Fibroblast of lung (primary cell): ENCODE measurements at regions not wholly inside any gene's neighbourhood (a gene's known extent, or its start where the extent isn't known, plus 50 kb on each side); places are given as distances from the start of the nearest gene placed in this dataset.

Source experiments
- DNase-seq, 2 donors: peaks; one replicate each; pipeline versions ENCODE4 v3.0.0 to v3.0.0-alpha.2; 2010; ENCODE audit warnings: low read depth in 2 of 2
- H2AFZ ChIP-seq: 2 replicates; pipeline ENCODE4 v1.5.1; 2012; ENCODE audit warnings: low read length, control low read depth, inconsistent platforms
- H3K27ac ChIP-seq: 2 replicates; pipeline ENCODE4 v1.5.1; 2011; ENCODE audit warnings: low read length, control low read depth; ENCODE audit not compliant: insufficient read depth
- H3K27me3 ChIP-seq: 2 replicates; pipeline ENCODE4 v1.5.1; 2011; ENCODE audit warnings: mild to moderate bottlenecking, low read length; ENCODE audit not compliant: control insufficient read depth, insufficient read depth
- H3K36me3 ChIP-seq: 2 replicates; pipeline ENCODE4 v1.5.1; 2011; ENCODE audit warnings: low read length; ENCODE audit not compliant: control insufficient read depth, insufficient read depth
- H3K4me1 ChIP-seq: 2 replicates; pipeline ENCODE4 v1.5.1; 2011; ENCODE audit warnings: low read length; ENCODE audit not compliant: control insufficient read depth, insufficient read depth; ENCODE audit errors: extremely low read depth
- H3K4me2 ChIP-seq: 2 replicates; pipeline ENCODE4 v1.5.1; 2011; ENCODE audit warnings: low read length, control low read depth; ENCODE audit not compliant: insufficient read depth; ENCODE audit errors: extremely low read depth
- H3K4me3 ChIP-seq, 4 experiments: fragments of 200-600 bp in 1 of 4; sonication (generic) in 1 of 4; replicated peaks in 1 of 4; 2 replicates each; pipeline ENCODE4 v1.5.1; 2011 to 2016; ENCODE audit warnings: low read length in 4 of 4, low read depth in 3 of 4, mild to moderate bottlenecking in 3 of 4, control low read depth in 2 of 4, inconsistent platforms in 1 of 4, mixed read lengths in 1 of 4; ENCODE audit not compliant: insufficient read depth in 1 of 4; ENCODE audit errors: control extremely low read depth in 1 of 4
- H3K79me2 ChIP-seq: 2 replicates; pipeline ENCODE4 v1.5.1; 2012; ENCODE audit warnings: mild to moderate bottlenecking, low read length, inconsistent platforms; ENCODE audit not compliant: control insufficient read depth, insufficient read depth
- H3K9ac ChIP-seq: 2 replicates; pipeline ENCODE4 v1.5.1; 2011; ENCODE audit warnings: mild to moderate bottlenecking, low read length, control low read depth; ENCODE audit not compliant: insufficient read depth
- H3K9me3 ChIP-seq: 2 replicates; pipeline ENCODE4 v1.5.1; 2012; ENCODE audit warnings: low read depth, low read length; ENCODE audit not compliant: control insufficient read depth, insufficient read depth
- H4K20me1 ChIP-seq: 2 replicates; pipeline ENCODE4 v1.5.1; 2011; ENCODE audit warnings: low read length; ENCODE audit not compliant: control insufficient read depth, insufficient read depth; ENCODE audit errors: extremely low read depth
- EZH2 ChIP-seq: IDR thresholded peaks from 2 replicates; pipeline ENCODE4 v1.5.1; 2012; ENCODE audit warnings: low read length, control low read depth, mild to moderate bottlenecking; ENCODE audit errors: missing control alignments
- TF ChIP-seq, protein P1 (sequence below), 2 donors: IDR thresholded peaks in 1 of 2; conservative IDR thresholded peaks in 1 of 2; 1 replicate in 1 of 2; 2 replicates in 1 of 2; pipeline ENCODE4 v1.5.1; 2011 to 2012; ENCODE audit warnings: low read length in 2 of 2, control low read depth in 1 of 2, inconsistent platforms in 1 of 2, low read depth in 1 of 2, mild to moderate bottlenecking in 1 of 2

DNA sequence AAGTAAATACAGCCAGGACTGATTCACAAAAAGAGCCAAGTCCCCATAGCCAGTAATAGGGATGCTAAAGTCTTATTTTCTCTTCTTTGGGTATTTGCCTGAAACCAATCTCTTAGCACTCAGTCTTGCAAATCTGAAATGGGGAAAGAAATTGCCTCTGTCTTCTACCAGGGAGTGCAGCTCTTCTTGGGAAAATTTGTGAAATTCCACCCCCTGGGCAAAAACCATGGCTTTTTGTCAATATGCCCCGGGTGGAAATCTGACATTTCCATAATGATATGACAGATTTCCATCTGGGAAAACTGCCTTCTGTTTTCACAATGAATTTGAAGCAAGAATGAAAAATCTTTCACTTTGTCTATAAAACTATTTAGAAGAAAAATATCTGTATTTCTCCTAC lies 628.1 kb downstream of the BCL11A start:
- Histone ChIP-seq H3K36me3 (no peaks in the 10 kb centered on the region), H3K27ac (no peak overlapping the region), H2AFZ (no peak overlapping the region), H3K4me2 (no peak overlapping the region), H3K9me3 (no peaks in the 10 kb centered on the region), H3K79me2 (no peaks in the 10 kb centered on the region), H3K9ac (no peak overlapping the region), H3K4me3 (no peak overlapping the region), H4K20me1 (no peaks in the 10 kb centered on the region), H3K4me1 (no peaks in the 10 kb centered on the region), H3K27me3 (no peaks in the 10 kb centered on the region)
- TF ChIP-seq EZH2 = no peak
- no peak for DNase-seq

DNA sequence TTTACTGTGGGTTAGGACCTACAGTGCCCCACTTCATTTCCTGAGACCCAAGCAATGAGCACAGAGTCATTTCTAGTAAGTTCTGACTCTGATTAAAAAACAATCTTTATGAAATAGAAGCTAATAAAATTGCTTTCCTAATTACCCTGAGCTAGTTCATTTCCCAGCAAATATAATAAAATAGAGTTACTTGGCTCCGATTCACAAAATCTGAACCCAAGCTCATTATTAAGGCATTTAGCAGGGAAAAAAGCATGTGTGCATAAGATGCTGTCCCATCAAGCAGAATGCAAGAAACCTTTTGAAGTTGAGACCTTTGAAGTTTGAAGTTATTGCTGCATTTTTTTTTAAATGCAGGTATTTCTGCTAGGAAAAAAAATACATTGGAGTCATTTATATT lies 629.1 kb downstream of the BCL11A start:
- H3K27me3 ChIP-seq = no peaks in the 10 kb centered on the region
- H4K20me1 ChIP-seq = no peaks in the 10 kb centered on the region
- H3K9ac ChIP-seq = no peak overlapping the region
- no peaks in the 10 kb centered on the region for H3K9me3 ChIP-seq
- H2AFZ ChIP-seq = no peak overlapping the region
- no peak overlapping the region for H3K27ac ChIP-seq
- no peaks in the 10 kb centered on the region for H3K79me2 ChIP-seq
- no peak for TF ChIP-seq EZH2
- TF ChIP-seq, protein P1, sequence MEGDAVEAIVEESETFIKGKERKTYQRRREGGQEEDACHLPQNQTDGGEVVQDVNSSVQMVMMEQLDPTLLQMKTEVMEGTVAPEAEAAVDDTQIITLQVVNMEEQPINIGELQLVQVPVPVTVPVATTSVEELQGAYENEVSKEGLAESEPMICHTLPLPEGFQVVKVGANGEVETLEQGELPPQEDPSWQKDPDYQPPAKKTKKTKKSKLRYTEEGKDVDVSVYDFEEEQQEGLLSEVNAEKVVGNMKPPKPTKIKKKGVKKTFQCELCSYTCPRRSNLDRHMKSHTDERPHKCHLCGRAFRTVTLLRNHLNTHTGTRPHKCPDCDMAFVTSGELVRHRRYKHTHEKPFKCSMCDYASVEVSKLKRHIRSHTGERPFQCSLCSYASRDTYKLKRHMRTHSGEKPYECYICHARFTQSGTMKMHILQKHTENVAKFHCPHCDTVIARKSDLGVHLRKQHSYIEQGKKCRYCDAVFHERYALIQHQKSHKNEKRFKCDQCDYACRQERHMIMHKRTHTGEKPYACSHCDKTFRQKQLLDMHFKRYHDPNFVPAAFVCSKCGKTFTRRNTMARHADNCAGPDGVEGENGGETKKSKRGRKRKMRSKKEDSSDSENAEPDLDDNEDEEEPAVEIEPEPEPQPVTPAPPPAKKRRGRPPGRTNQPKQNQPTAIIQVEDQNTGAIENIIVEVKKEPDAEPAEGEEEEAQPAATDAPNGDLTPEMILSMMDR (conservative IDR thresholded peaks at IDR 0.05 in 1 of 2, IDR thresholded peaks at IDR 0.05 in 1 of 2; ENCODE audit: low read depth in 1 of 2, low read length in 2 of 2) = no peak
- no peak for DNase-seq
- no peaks in the 10 kb centered on the region for H3K4me1 ChIP-seq
- no peak overlapping the region for H3K4me2 ChIP-seq
- H3K36me3 ChIP-seq = no peaks in the 10 kb centered on the region
- no peak overlapping the region for H3K4me3 ChIP-seq

DNA sequence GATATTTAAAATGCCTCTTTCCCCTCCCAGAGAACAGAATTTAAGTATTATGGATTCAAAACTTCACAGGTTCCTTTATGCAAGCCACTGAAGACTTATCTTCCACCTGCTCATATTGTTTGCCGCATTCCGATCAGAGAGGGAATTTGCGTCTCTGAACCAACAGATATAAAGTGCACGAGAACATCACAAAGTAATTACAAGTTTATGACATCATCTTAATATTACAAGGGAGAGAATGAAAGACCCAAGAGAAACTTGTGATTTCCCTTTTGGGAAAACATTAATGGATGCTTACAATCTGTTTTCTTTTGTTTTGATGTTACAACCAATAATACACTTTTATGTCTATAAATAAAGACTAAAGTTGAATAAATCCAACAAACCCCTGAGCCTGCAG lies 631.0 kb downstream of the BCL11A start:
- no peaks in the 10 kb centered on the region for H3K79me2 ChIP-seq
- H3K27ac ChIP-seq = no peak overlapping the region
- H2AFZ ChIP-seq = no peak overlapping the region
- no peaks in the 10 kb centered on the region for H3K9me3 ChIP-seq
- H4K20me1 ChIP-seq = no peaks in the 10 kb centered on the region
- no peak for DNase-seq
- no peak overlapping the region for H3K4me2 ChIP-seq
- H3K27me3 ChIP-seq = no peaks in the 10 kb centered on the region
- H3K9ac ChIP-seq = no peak overlapping the region
- no peaks in the 10 kb centered on the region for H3K4me1 ChIP-seq
- H3K36me3 ChIP-seq = no peaks in the 10 kb centered on the region
- TF ChIP-seq EZH2 = no peak
- TF ChIP-seq, protein P1 (conservative IDR thresholded peaks at IDR 0.05 in 1 of 2, IDR thresholded peaks at IDR 0.05 in 1 of 2; ENCODE audit: low read depth in 1 of 2, low read length in 2 of 2) = no peak
- no peak overlapping the region for H3K4me3 ChIP-seq

DNA sequence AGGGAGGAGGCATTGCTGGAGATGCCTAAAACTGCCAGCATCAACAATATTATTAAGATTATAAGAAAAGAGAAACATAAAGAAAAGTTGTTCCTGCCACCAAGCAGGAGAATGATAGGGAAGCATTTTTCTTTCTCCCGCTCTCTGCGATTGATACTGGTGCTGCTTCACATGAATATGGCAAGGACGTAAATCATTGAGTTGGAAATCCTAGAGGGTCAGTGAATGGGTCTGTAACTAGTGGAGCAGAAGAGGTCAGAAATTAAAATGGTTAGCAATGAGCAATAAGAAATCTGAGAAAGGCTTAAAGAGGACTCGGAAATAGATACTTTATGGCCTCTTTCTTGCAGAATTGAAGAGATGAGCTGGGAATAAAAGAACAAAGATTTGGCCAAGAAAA lies 631.7 kb downstream of the BCL11A start:
- Histone ChIP-seq H3K4me3 (no peak overlapping the region), H3K27ac (no peak overlapping the region), H3K4me2 (no peak overlapping the region), H3K27me3 (no peaks in the 10 kb centered on the region), H3K4me1 (no peaks in the 10 kb centered on the region), H3K36me3 (no peaks in the 10 kb centered on the region), H3K79me2 (no peaks in the 10 kb centered on the region), H2AFZ (no peak overlapping the region), H3K9me3 (no peaks in the 10 kb centered on the region), H3K9ac (no peak overlapping the region), H4K20me1 (no peaks in the 10 kb centered on the region)
- TF ChIP-seq, protein P1 (conservative IDR thresholded peaks at IDR 0.05 in 1 of 2, IDR thresholded peaks at IDR 0.05 in 1 of 2; ENCODE audit: low read depth in 1 of 2, low read length in 2 of 2) = no peak
- TF ChIP-seq EZH2 = no peak
- no peak for DNase-seq
